ENCODE measurements at regions not wholly inside any gene's neighbourhood (a gene's known extent, or its start where the extent isn't known, plus 50 kb on each side); places are given as distances from the start of the nearest gene placed in this dataset.

DNA sequence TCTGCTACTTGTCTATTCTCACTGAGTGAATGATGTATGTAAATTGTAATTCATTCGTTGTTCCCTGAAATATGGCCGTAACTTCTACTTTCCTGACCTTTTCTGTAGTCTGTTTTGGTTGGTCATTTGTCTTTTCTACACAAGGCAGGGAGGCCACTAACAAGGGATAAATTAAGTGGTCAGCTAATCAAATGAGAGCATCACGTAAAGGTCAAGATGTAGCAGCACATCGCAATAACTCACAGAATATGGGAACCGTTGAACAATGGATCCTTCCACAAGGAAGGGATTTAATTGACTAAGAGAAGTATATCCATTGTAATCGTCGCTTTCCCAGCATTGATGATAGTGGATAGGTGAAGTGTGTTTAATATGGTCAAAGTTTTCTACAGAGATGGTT, 171.1 kb downstream of the DMRT2 start:
- TF ChIP-seq POLR2A (IDR thresholded peaks at IDR 0.05; ENCODE audit: low read length) = no peak
- TF ChIP-seq CEBPB (IDR thresholded peaks at IDR 0.05) = no peak
- no peak for TF ChIP-seq RCOR1 (IDR thresholded peaks at IDR 0.05; ENCODE audit: low read depth, low read length)
- no peak for TF ChIP-seq ZFP36 (IDR thresholded peaks at IDR 0.05; ENCODE audit: borderline replicate concordance, partially characterized antibody)
- TF ChIP-seq, protein P1, sequence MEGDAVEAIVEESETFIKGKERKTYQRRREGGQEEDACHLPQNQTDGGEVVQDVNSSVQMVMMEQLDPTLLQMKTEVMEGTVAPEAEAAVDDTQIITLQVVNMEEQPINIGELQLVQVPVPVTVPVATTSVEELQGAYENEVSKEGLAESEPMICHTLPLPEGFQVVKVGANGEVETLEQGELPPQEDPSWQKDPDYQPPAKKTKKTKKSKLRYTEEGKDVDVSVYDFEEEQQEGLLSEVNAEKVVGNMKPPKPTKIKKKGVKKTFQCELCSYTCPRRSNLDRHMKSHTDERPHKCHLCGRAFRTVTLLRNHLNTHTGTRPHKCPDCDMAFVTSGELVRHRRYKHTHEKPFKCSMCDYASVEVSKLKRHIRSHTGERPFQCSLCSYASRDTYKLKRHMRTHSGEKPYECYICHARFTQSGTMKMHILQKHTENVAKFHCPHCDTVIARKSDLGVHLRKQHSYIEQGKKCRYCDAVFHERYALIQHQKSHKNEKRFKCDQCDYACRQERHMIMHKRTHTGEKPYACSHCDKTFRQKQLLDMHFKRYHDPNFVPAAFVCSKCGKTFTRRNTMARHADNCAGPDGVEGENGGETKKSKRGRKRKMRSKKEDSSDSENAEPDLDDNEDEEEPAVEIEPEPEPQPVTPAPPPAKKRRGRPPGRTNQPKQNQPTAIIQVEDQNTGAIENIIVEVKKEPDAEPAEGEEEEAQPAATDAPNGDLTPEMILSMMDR (IDR thresholded peaks at IDR 0.05) = no peak
- TF ChIP-seq, protein P2, sequence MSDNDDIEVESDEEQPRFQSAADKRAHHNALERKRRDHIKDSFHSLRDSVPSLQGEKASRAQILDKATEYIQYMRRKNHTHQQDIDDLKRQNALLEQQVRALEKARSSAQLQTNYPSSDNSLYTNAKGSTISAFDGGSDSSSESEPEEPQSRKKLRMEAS (IDR thresholded peaks at IDR 0.05) = no peak

All from A549 (cell line).